H1 (cell line): ENCODE measurements at regions not wholly inside any gene's neighbourhood (a gene's known extent, or its start where the extent isn't known, plus 50 kb on each side); places are given as distances from the start of the nearest gene placed in this dataset.

Experiments
- ASH2L ChIP-seq: fragments of 200-600, 300-600 bp; sonication (generic); IDR thresholded peaks from one replicate; pipeline ENCODE4 v1.7.1; 2017; ENCODE audit warnings: low read length
- BRCA1 ChIP-seq: IDR thresholded peaks from 2 replicates; pipeline ENCODE4 v1.6.1; 2012; ENCODE audit warnings: low read depth, low read length, improper control_type of control experiment
- CEBPB ChIP-seq: IDR thresholded peaks from 2 replicates; pipeline ENCODE4 v1.6.1; 2012; ENCODE audit warnings: low read depth, low read length
- CREB1 ChIP-seq: IDR thresholded peaks from 2 replicates; pipeline ENCODE4 v1.6.1; 2012; ENCODE audit warnings: inconsistent platforms
- EZH2 ChIP-seq: fragments of 200-600 bp; sonication (generic); IDR thresholded peaks from 2 replicates; pipeline ENCODE4 v1.7.1; 2012; ENCODE audit warnings: low read depth, mild to moderate bottlenecking, moderate library complexity, low read length, inconsistent platforms; ENCODE audit not compliant: severe bottlenecking
- MAFK ChIP-seq: IDR thresholded peaks from 2 replicates; pipeline ENCODE4 v1.6.1; 2012; ENCODE audit warnings: low read depth, mild to moderate bottlenecking, improper control_type of control experiment, low read length
- NRF1 ChIP-seq: IDR thresholded peaks from 2 replicates; pipeline ENCODE4 v1.6.1; 2011; ENCODE audit warnings: mild to moderate bottlenecking, low read depth, low read length, improper control_type of control experiment
- POLR2A ChIP-seq, 2 experiments: IDR thresholded peaks; 1 replicate in 1 of 2; 2 replicates in 1 of 2; pipeline ENCODE4 v1.6.1; 2011; ENCODE audit warnings: low read depth in 2 of 2, low read length in 2 of 2, mild to moderate bottlenecking in 2 of 2; ENCODE audit errors: control extremely low read depth in 1 of 2
- POLR2AphosphoS5 ChIP-seq: IDR thresholded peaks from 2 replicates; pipeline ENCODE4 v1.6.1; 2011; ENCODE audit warnings: low read depth, low read length
- SP1 ChIP-seq: IDR thresholded peaks from 2 replicates; pipeline ENCODE4 v1.6.1; 2011; ENCODE audit warnings: low read depth, low read length
- ZNF274 ChIP-seq: IDR thresholded peaks from 2 replicates; pipeline ENCODE4 v1.7.0; 2012; ENCODE audit warnings: low read length, borderline replicate concordance; ENCODE audit errors: extremely low read depth
- TF ChIP-seq, protein P1 (sequence below), 3 experiments: IDR thresholded peaks; 1 replicate in 2 of 3; 2 replicates in 1 of 3; pipeline versions ENCODE4 v1.5.1 to v1.6.1; 2011; ENCODE audit warnings: low read length in 3 of 3, mild to moderate bottlenecking in 3 of 3, inconsistent platforms in 2 of 3, low read depth in 1 of 3, moderate library complexity in 1 of 3; ENCODE audit not compliant: insufficient read depth in 1 of 3; ENCODE audit errors: control extremely low read depth in 1 of 3

GRCh38 chrX:45454290-45454689 is 253.6 kb upstream of the DIPK2B start:
- TF ChIP-seq ZNF274 (no peak), EZH2 (no peak), CREB1 (no peak), POLR2A (IDR thresholded peaks at IDR 0.05; ENCODE audit: control extremely low read depth in 1 of 2, low read depth in 2 of 2, low read length in 2 of 2) (no peak), CEBPB (no peak), SP1 (no peak), NRF1 (no peak), BRCA1 (no peak), ASH2L (no peak), POLR2AphosphoS5 (no peak), MAFK (no peak)
- TF ChIP-seq, protein P1, sequence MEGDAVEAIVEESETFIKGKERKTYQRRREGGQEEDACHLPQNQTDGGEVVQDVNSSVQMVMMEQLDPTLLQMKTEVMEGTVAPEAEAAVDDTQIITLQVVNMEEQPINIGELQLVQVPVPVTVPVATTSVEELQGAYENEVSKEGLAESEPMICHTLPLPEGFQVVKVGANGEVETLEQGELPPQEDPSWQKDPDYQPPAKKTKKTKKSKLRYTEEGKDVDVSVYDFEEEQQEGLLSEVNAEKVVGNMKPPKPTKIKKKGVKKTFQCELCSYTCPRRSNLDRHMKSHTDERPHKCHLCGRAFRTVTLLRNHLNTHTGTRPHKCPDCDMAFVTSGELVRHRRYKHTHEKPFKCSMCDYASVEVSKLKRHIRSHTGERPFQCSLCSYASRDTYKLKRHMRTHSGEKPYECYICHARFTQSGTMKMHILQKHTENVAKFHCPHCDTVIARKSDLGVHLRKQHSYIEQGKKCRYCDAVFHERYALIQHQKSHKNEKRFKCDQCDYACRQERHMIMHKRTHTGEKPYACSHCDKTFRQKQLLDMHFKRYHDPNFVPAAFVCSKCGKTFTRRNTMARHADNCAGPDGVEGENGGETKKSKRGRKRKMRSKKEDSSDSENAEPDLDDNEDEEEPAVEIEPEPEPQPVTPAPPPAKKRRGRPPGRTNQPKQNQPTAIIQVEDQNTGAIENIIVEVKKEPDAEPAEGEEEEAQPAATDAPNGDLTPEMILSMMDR (IDR thresholded peaks at IDR 0.05; ENCODE audit: control extremely low read depth in 1 of 3, insufficient read depth in 1 of 3, low read depth in 1 of 3, low read length in 3 of 3), result no peak
